GM19463 (cell line): ENCODE measurements at regions not wholly inside any gene's neighbourhood (a gene's known extent, or its start where the extent isn't known, plus 50 kb on each side); places are given as distances from the start of the nearest gene placed in this dataset.

ENCODE experiments used
- ATAC-seq: cut with Tn5 transposase; IDR thresholded peaks from one replicate; pipeline ENCODE4 v1.9.1; 2021; ENCODE audit warnings: mild to moderate bottlenecking, moderate library complexity; ENCODE audit not compliant: unreplicated experiment

DNA sequence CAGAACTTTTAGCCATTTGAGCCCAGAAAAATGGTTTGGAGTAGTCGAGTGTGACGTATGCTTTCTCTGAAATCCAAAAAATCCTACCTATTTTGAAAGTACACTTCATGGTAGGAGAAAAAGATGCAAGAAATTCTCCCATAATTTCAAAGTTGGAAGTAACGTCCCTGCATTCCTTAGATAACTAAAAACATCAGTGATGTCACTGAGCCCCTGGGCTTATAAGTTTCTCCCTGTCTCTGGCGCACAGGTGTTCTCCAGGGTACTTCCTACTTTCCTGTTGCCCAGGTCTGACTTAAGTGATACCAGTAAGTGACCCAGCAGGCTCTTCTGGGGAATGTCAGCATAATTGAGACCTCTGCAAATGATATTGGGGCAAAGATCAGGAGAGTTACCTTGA lies 90.5 kb upstream of the WDR1 start:
- no peak for ATAC-seq

DNA sequence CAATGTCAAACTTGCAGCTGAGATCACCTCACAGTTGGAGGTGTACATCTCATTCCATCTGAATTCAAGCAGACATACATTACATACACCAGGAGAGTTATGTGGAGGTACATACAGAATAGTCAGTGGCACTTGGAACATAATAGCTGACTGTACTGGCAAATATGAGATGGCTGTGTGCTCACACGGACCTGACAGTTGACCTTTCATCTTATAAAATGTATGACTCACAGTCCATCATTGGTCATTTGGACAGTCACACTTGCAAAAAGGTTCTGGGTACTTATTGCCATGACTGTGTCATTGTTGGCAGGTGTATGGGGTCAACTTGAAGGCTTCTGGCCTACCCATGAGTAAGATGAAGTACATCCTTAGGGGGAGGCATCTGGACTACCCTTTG lies 88.6 kb upstream of the WDR1 start:
- ATAC-seq, result no peak

- ATAC-seq, result no peak
These were observed 87.9 kb upstream of the WDR1 start for GRCh38 chr4:10204401-10205058.

- ATAC-seq, result no peak
These were observed 87.3 kb upstream of the WDR1 start for GRCh38 chr4:10203851-10204250.

DNA sequence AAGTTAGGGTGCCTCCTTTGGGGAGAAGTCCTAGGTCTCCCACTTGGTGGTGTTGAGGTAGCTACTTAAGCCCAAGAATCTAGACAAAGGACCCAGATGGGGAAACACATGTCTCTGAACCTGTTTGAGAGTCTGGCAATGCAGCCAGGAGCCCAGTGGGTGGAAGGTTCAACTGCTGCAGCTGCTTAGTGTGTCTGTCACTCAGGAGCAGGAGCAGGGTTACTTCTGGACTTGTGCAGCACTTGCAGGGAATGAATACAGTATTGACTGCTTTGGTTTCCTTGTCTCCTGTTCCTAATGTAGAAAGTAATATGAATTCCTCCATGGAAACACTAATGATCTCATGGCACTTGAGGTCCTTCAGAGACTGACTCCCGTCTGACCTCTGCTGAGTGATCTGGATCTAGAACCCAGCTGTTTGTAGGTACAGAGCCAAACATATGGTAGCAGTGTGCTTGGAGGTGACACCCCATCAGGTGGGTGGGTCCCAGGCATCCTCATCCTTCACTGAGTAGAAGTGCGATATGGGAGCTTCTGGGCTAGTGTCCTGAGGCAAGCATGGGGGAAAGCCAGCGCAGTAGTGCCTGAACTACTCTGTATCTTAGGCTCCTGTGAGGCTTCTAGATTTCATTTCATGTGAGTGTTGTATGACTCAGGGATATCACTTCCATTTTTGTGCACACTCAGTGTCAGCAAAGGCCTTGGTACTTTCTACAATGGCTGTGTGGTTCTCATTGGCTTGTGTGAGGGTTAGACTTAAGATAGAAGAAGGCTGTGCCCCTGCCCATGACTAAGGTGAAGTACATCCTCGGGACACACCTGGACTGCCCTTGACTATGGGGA lies 85.0 kb upstream of the WDR1 start:
- ATAC-seq, result no peak

DNA sequence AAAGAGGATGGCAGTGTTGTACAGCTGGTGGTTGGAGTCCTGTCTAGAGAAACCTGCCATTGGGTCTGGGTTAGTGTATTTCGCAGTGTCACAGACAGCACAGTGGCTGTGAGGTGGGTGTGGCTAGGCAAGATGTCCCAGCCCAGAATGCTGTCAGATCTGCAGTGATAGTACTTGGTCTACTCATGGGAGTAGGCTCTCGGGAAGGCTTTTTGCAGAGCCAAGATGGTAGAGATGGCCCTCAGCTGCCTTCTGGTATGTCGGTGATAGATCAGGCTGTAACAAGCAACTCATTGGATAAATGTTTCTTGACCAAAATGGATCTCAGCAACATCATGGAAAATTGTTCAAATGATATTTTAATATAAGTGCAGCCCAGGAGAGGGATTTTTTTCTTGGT lies 84.3 kb upstream of the WDR1 start:
- ATAC-seq, result no peak

DNA sequence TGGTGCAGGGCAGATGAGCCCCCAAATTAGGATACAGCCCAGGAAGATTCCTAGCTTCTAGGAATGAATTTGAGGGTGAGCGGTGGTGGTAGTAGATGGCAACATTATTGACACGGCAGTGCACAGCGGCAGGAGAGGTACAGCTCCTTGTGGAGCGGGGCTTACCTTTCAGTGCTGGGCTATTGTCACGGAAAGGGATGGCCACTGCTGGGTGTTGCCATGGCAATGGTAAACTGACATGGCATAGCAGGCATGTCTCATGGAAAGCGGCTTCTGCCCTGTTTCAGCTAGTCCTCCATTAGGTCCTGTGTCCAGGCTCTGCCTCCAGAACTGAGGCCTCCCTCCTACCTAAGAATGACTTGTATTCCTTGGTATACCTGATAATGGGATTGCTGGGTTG lies 81.8 kb upstream of the WDR1 start:
- no peak for ATAC-seq

GRCh38 chr4:10197952-10198351 lies 81.4 kb upstream of the WDR1 start:
- ATAC-seq, result no peak

- ATAC-seq, result no peak
These were observed 79.6 kb upstream of the WDR1 start for GRCh38 chr4:10196191-10196590.

- ATAC-seq, result no peak
These were observed 75.7 kb upstream of the WDR1 start for GRCh38 chr4:10192331-10192730.

GRCh38 chr4:10188400-10189004 lies 71.9 kb upstream of the WDR1 start:
- ATAC-seq, result no peak

GRCh38 chr4:10186228-10187214 lies 69.9 kb upstream of the WDR1 start:
- ATAC-seq, result no peak

DNA sequence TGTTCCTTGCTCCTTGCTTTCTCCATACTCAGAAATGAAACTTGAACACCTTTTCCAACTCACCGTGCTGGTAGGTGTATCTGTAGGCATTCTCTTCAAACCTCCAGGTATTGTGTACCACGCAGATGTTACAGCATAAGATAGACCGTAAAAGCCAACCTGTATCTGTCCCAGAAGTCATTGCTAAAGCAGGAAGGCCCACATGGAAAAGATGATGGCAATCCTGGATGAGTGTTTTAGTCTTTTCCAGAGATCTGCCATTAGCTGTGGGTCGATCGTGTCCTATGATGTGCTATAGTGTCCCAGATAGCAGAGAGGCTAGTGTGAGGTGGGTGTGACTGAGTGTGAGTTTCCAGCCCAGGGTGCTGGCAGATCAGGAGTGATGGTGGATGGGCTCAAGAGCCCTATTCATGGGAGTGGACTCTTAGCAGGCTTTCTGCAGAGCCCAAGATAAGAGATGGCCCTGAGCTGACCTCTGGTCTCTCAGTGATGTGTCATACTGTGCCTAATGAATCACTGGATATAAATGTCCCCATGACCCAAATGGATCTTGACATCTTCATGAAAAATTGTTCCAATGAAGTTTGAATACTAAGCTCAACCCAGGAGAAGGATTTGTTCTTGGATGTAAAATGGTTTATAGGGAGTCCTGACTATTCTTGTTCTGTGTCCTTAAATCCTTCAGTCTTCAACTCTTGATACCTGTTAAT lies 69.1 kb upstream of the WDR1 start:
- ATAC-seq, result no peak

GRCh38 chr4:10184501-10184938 lies 67.9 kb upstream of the WDR1 start:
- ATAC-seq, result no peak

GRCh38 chr4:10184041-10184440 lies 67.4 kb upstream of the WDR1 start:
- ATAC-seq, result no peak

DNA sequence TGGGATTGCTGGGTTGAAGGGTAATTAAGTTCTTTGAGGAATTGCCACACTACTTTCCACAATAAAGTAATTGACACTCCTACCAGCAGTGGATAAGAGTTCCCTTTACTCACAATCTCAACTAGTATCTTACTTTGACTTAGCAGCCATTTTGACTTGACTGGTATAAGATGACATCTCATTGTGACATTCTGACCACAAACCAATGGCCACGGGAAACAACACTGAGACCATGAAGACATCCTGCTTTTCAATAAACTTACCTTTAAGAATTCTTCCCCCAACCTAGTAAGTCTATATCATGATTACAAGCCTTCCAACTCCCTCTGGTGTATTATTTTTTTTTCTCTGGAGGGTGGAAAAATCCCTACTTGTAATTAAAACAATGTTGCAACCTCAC lies 66.9 kb upstream of the WDR1 start:
- no peak for ATAC-seq

DNA sequence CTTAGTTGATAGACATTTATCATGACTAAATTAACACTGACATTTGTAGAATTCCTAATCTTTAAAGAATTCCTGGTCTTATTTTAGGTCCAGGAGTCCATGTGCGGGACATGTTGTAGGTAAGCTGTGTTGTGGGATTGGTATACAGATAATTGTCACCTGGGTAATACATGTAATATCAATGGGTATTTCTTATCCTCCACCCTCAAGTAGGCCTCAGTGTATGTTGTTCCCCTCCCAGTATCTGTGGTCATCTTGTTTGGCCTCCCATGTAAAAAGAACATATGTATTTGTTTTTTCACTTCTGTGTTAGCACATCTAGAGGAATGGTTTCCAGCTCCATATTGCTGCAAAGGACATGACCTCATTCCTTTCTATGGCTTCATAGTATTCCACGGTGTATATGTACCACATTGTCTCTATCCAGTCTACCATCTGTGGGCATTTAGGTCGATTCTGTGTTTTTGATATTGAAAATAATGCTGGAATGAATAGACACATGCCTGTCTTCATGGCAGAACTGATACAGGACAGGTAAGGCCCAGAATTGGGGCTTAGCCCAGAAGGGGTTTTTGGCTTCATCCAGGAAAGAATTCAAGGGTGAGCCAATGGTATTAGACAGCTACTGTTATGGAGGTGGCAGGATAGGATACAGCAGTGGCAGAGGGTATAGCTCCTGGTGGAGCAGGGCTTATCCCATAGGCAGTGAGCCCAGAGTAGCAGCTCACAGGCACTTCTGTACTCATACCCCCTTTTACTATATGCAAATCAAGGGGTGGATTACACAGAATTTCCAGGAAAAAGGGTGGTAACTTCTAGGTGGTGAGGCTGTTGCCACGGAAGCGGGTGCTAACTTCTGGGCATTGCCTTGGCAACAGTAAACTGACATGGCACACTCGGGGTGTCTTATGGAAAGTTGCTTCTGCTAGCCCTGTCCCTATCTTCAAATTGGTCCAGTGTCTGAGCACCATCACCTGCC lies 66.1 kb upstream of the WDR1 start:
- no peak for ATAC-seq

- no peak for ATAC-seq
These were observed 65.3 kb upstream of the WDR1 start for GRCh38 chr4:10181745-10182445.
